ENCODE measurements at regions not wholly inside any gene's neighbourhood (a gene's known extent, or its start where the extent isn't known, plus 50 kb on each side); places are given as distances from the start of the nearest gene placed in this dataset.

- H3K9me3 ChIP-seq: no peaks in the 10 kb centered on the region
- no peaks in the 10 kb centered on the region for H3K27me3 ChIP-seq
- DNase-seq: no peak
- intact Hi-C loops (cut with DNase I; ENCODE audit: low total_unique reads): no loop called here
- TF ChIP-seq CTCF (IDR thresholded peaks at IDR 0.05) (no peak), POLR2A (IDR thresholded peaks at IDR 0.05) (no peak)
- no peak overlapping the region for H3K27ac ChIP-seq
- no peaks in the 10 kb centered on the region for H3K36me3 ChIP-seq
- no peaks in the 10 kb centered on the region for H3K4me1 ChIP-seq
- no peak overlapping the region for H3K4me3 ChIP-seq
Observed at GRCh38 chr7:65239324-65239706, 134.3 kb upstream of the ZNF92 start.

GRCh38 chr7:65238785-65239184, 134.9 kb upstream of the ZNF92 start:
- Histone ChIP-seq H3K27ac (no peak overlapping the region), H3K36me3 (no peaks in the 10 kb centered on the region), H3K9me3 (no peaks in the 10 kb centered on the region), H3K4me3 (no peak overlapping the region), H3K27me3 (no peaks in the 10 kb centered on the region), H3K4me1 (no peaks in the 10 kb centered on the region)
- intact Hi-C loops (cut with DNase I; ENCODE audit: low total_unique reads): no loop called here
- no peak for TF ChIP-seq CTCF (IDR thresholded peaks at IDR 0.05)
- DNase-seq: no peak

GRCh38 chr7:65235586-65235985, 138.1 kb upstream of the ZNF92 start:
- H3K27me3 ChIP-seq: no peaks in the 10 kb centered on the region
- H3K27ac ChIP-seq: no peak overlapping the region
- no peak for DNase-seq
- intact Hi-C loops (cut with DNase I; ENCODE audit: low total_unique reads): no loop called here
- H3K4me3 ChIP-seq: no peak overlapping the region
- no peaks in the 10 kb centered on the region for H3K4me1 ChIP-seq
- H3K9me3 ChIP-seq: no peaks in the 10 kb centered on the region
- H3K36me3 ChIP-seq: no peaks in the 10 kb centered on the region
- TF ChIP-seq CTCF (IDR thresholded peaks at IDR 0.05) (no peak), POLR2A (IDR thresholded peaks at IDR 0.05) (no peak)

GRCh38 chr7:65233409-65234034, 140.1 kb upstream of the ZNF92 start:
- no peak overlapping the region for H3K27ac ChIP-seq
- DNase-seq: no peak

GRCh38 chr7:65230231-65230630, 143.4 kb upstream of the ZNF92 start:
- no peaks in the 10 kb centered on the region for H3K4me1 ChIP-seq
- intact Hi-C loops (cut with DNase I; ENCODE audit: low total_unique reads): no loop called here
- no peak for TF ChIP-seq CTCF (IDR thresholded peaks at IDR 0.05)
- TF ChIP-seq POLR2A (IDR thresholded peaks at IDR 0.05): no peak

More at GRCh38 chr7:65233409-65234034, 140.1 kb upstream of the ZNF92 start:
- Histone ChIP-seq H3K9me3 (no peaks in the 10 kb centered on the region), H3K4me1 (no peaks in the 10 kb centered on the region), H3K4me3 (no peak overlapping the region), H3K27me3 (no peaks in the 10 kb centered on the region), H3K36me3 (no peaks in the 10 kb centered on the region)
- intact Hi-C loops (cut with DNase I; ENCODE audit: low total_unique reads): no loop called here
- no peak for TF ChIP-seq POLR2A (IDR thresholded peaks at IDR 0.05)
- no peak for TF ChIP-seq CTCF (IDR thresholded peaks at IDR 0.05)

More at GRCh38 chr7:65230231-65230630, 143.4 kb upstream of the ZNF92 start:
- Histone ChIP-seq H3K4me3 (no peak overlapping the region), H3K9me3 (no peaks in the 10 kb centered on the region), H3K36me3 (no peaks in the 10 kb centered on the region), H3K27me3 (no peaks in the 10 kb centered on the region), H3K27ac (no peak overlapping the region)
- DNase-seq: no peak
